NCI-H748 (cell line): ENCODE measurements at regions not wholly inside any gene's neighbourhood (a gene's known extent, or its start where the extent isn't known, plus 50 kb on each side); places are given as distances from the start of the nearest gene placed in this dataset.
"Not testable (repeated sequence)": the region's sequence is repeated elsewhere in the genome, so short reads cannot be mapped to it uniquely, and the experiment has no call there.

Experiments
- DNase-seq: peaks from one replicate; lab custom pipeline; 2025; ENCODE audit not compliant: unreplicated experiment; lab: John Stamatoyannopoulos, UW

- DNase-seq: no peak
Measured at GRCh38 chr2:22055784-22056620, 932.2 kb downstream of the TDRD15 start.

GRCh38 chr2:22056621-22057132, 932.9 kb downstream of the TDRD15 start:
- DNase-seq: no peak

- no peak for DNase-seq
Measured at GRCh38 chr2:22062679-22063078, 938.9 kb downstream of the TDRD15 start.

GRCh38 chr2:22076454-22076853, 952.7 kb downstream of the TDRD15 start:
- no peak for DNase-seq

GRCh38 chr2:22078701-22079100, 954.9 kb downstream of the TDRD15 start:
- no peak for DNase-seq

- DNase-seq: no peak
Measured at GRCh38 chr2:22079583-22079982, 955.8 kb downstream of the TDRD15 start.

GRCh38 chr2:22086726-22087125, 963.0 kb downstream of the TDRD15 start:
- DNase-seq: no peak

- DNase-seq: not testable (repeated sequence)
Measured at GRCh38 chr2:22103617-22104016, 979.8 kb downstream of the TDRD15 start.

GRCh38 chr2:22110244-22110651, 986.5 kb downstream of the TDRD15 start:
- no peak for DNase-seq

GRCh38 chr2:22124003-22124402, 1000.2 kb downstream of the TDRD15 start:
- peak; percentile 3 for DNase-seq

GRCh38 chr2:22126106-22126505, 1002.3 kb downstream of the TDRD15 start:
- no peak for DNase-seq

- DNase-seq: no peak
Measured at GRCh38 chr2:22126978-22127377, 1003.2 kb downstream of the TDRD15 start.

GRCh38 chr2:22134421-22134820, 1010.7 kb downstream of the TDRD15 start:
- DNase-seq: no peak

- DNase-seq: no peak
Measured at GRCh38 chr2:22136446-22136845, 1012.7 kb downstream of the TDRD15 start.

- DNase-seq: no peak
Measured at GRCh38 chr2:22143840-22144239, 1020.1 kb downstream of the TDRD15 start.

GRCh38 chr2:22153931-22154613, 1030.3 kb downstream of the TDRD15 start:
- DNase-seq: peak; percentile 9

- DNase-seq: not testable (repeated sequence)
Measured at GRCh38 chr2:22156661-22157060, 1032.9 kb downstream of the TDRD15 start.

GRCh38 chr2:22167256-22167655, 1043.5 kb downstream of the TDRD15 start:
- DNase-seq: no peak

GRCh38 chr2:22175003-22175402, 1051.2 kb downstream of the TDRD15 start:
- no peak for DNase-seq

GRCh38 chr2:22185251-22185650, 1061.5 kb downstream of the TDRD15 start:
- no peak for DNase-seq

GRCh38 chr2:22186261-22186828, 1062.6 kb downstream of the TDRD15 start:
- DNase-seq: not testable (repeated sequence)
